ENCODE measurements at regions not wholly inside any gene's neighbourhood (a gene's known extent, or its start where the extent isn't known, plus 50 kb on each side); places are given as distances from the start of the nearest gene placed in this dataset.

DNA sequence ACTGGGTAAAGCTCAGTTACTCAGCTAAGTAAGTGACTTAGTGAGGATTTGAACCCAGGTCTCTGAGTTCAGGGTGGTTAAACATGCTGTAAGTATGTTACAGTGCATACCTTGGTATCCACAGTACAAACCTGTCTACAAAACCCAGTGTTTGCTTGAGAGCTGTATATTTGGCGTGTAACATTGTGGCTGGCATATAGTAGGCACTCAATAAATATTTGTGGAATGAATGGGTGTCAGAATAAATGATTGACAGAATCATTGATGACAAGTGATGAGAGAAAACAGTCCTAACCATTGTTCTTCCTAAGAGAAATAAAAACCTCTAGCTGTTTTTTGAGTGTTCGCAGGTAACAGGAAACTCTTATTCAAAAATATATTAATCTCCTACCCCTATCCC lies 79.7 kb upstream of the BCOR start:
- dilution Hi-C loops (cut with MboI; ENCODE audit: extremely low pct_ligation_motif_present, low sequenced_read_pairs) (no loop called here), intact Hi-C loops (cut with micrococcal nuclease) (loop anchor here (10.0 kb wide), 1 partner anchor 1373 kb away; the partner anchor contains the start of gene MID1IP1)
- no TSS peak for BruUV-seq (replicated peaks)
- DNase-seq (ENCODE audit: low read depth, low spot score) = no peak
- Histone ChIP-seq H3K4me2 (ENCODE audit: insufficient read depth, low read length) (no peak overlapping the region), H3K27ac (ENCODE audit: insufficient read depth, low read depth, low read length) (no peak overlapping the region), H3K79me2 (ENCODE audit: control insufficient read depth, insufficient read depth, low read length) (no peaks in the 10 kb centered on the region), H3K9me3 (replicated peaks; ENCODE audit: control insufficient read depth, insufficient read depth, low read length) (no peaks in the 10 kb centered on the region), H4K20me1 (replicated peaks; ENCODE audit: control insufficient read depth, extremely low read depth, insufficient read depth, low read length) (no peaks in the 10 kb centered on the region), H3K4me1 (ENCODE audit: control insufficient read depth, extremely low read depth, insufficient read depth, low read length) (peaks cover 28% of the 10 kb centered on the region), H3K27me3 (ENCODE audit: control insufficient read depth in 2 of 2, insufficient read depth in 2 of 2, low read length in 2 of 2) (no peaks in the 10 kb centered on the region), H3K4me3 (replicated peaks in 1 of 3; ENCODE audit: insufficient read depth in 1 of 3, low read depth in 1 of 3, low read length in 3 of 3) (no peak overlapping the region), H2AFZ (ENCODE audit: low read depth, low read length) (no peak overlapping the region), H3K9ac (replicated peaks; ENCODE audit: extremely low read depth, insufficient read depth, low read length) (no peak overlapping the region), H3K36me3 (ENCODE audit: control insufficient read depth in 2 of 2, extremely low read depth in 1 of 2, insufficient read depth in 2 of 2, low read length in 2 of 2) (no peaks in the 10 kb centered on the region), H3K9me1 (replicated peaks; ENCODE audit: control insufficient read depth, extremely low read depth, insufficient read depth, low read length) (no peaks in the 10 kb centered on the region)
- POLR2A ChIA-PET = interaction anchor here (0.6 kb wide), 1 partner anchor 82 kb away, joined by 8 read pairs; no protein-coding TSS in a partner anchor
- peak; percentile 28 for FAIRE-seq
- CTCF ChIA-PET = interaction anchor here (1.0 to 1.7 kb wide), 3 partner anchors 11 to 916 kb away, joined by 3 to 9 read pairs (median 3); no protein-coding TSS in a partner anchor
- no peak for TF ChIP-seq FOS (IDR thresholded peaks at IDR 0.05; ENCODE audit: borderline replicate concordance, insufficient read depth, low read length)
- no peak for TF ChIP-seq EZH2 (IDR thresholded peaks at IDR 0.05; ENCODE audit: borderline replicate concordance, low read depth, low read length, severe bottlenecking)
- TF ChIP-seq JUN (IDR thresholded peaks at IDR 0.05; ENCODE audit: borderline replicate concordance, insufficient read depth, insufficient read length, low read depth) = no peak
- TF ChIP-seq, protein P1, sequence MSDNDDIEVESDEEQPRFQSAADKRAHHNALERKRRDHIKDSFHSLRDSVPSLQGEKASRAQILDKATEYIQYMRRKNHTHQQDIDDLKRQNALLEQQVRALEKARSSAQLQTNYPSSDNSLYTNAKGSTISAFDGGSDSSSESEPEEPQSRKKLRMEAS (IDR thresholded peaks at IDR 0.05; ENCODE audit: insufficient read depth, insufficient read length) = no peak
- TF ChIP-seq, protein P2, sequence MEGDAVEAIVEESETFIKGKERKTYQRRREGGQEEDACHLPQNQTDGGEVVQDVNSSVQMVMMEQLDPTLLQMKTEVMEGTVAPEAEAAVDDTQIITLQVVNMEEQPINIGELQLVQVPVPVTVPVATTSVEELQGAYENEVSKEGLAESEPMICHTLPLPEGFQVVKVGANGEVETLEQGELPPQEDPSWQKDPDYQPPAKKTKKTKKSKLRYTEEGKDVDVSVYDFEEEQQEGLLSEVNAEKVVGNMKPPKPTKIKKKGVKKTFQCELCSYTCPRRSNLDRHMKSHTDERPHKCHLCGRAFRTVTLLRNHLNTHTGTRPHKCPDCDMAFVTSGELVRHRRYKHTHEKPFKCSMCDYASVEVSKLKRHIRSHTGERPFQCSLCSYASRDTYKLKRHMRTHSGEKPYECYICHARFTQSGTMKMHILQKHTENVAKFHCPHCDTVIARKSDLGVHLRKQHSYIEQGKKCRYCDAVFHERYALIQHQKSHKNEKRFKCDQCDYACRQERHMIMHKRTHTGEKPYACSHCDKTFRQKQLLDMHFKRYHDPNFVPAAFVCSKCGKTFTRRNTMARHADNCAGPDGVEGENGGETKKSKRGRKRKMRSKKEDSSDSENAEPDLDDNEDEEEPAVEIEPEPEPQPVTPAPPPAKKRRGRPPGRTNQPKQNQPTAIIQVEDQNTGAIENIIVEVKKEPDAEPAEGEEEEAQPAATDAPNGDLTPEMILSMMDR (IDR thresholded peaks at IDR 0.05; ENCODE audit: extremely low read depth in 1 of 2, insufficient read depth in 1 of 2, low read depth in 1 of 2, low read length in 2 of 2) = no peak
- no peak for TF ChIP-seq MYC (IDR thresholded peaks at IDR 0.05; ENCODE audit: low read depth, low read length)
- no peak for TF ChIP-seq GATA2 (IDR thresholded peaks at IDR 0.05; ENCODE audit: insufficient read depth, insufficient read length, low read depth, low read length)

All from endothelial cell of umbilical vein (primary cell).